H1 (cell line): ENCODE measurements at regions not wholly inside any gene's neighbourhood (a gene's known extent, or its start where the extent isn't known, plus 50 kb on each side); places are given as distances from the start of the nearest gene placed in this dataset.

Experiments used
- CTCF ChIA-PET: fragments of 300-600 bp; sonication (Branson Sonifier 250); formaldehyde crosslinking; loops from one replicate; lab custom pipeline; 2021; ENCODE audit not compliant: partially characterized antibody; lab: Charles Lee
- POLR2A ChIA-PET: fragments of 300-600 bp; sonication (Branson Sonifier 250); formaldehyde crosslinking; loops from one replicate; lab custom pipeline; 2021; ENCODE audit warnings: inconsistent platforms; ENCODE audit not compliant: partially characterized antibody; lab: Charles Lee
- DNase-seq, 2 experiments: peaks; one replicate each; pipeline versions ENCODE4 v3.0.0 to v3.0.0-alpha.2; 2010 to 2022; ENCODE audit warnings: low spot score in 2 of 2, low read depth in 1 of 2, mixed read lengths in 1 of 2
- FAIRE-seq: peaks from 2 replicates; lab custom pipeline; 2011; peaks lifted over from hg19 to GRCh38; lab: Jason Lieb, UNC
- H2AFZ ChIP-seq: 2 replicates; pipeline ENCODE4 v1.8.1; 2012; ENCODE audit warnings: low read length, inconsistent platforms
- H2AK5ac ChIP-seq: 2 replicates; pipeline ENCODE4 v1.6.1; 2013; ENCODE audit warnings: low read depth, low read length
- H2BK120ac ChIP-seq: replicated peaks from 2 replicates; pipeline ENCODE3; 2013; ENCODE audit warnings: low read depth, low read length, inconsistent platforms
- H2BK12ac ChIP-seq: 2 replicates; pipeline ENCODE4 v1.6.1; 2013; ENCODE audit warnings: low read depth, low read length
- H2BK15ac ChIP-seq: 2 replicates; pipeline ENCODE4 v1.6.1; 2013; ENCODE audit warnings: low read length
- H2BK20ac ChIP-seq: 2 replicates; pipeline ENCODE4 v1.6.1; 2013; ENCODE audit warnings: low read length
- H2BK5ac ChIP-seq: 2 replicates; pipeline ENCODE4 v1.6.1; 2013; ENCODE audit warnings: low read depth, low read length
- H3K14ac ChIP-seq: 2 replicates; pipeline ENCODE4 v1.6.1; 2013; ENCODE audit warnings: inconsistent platforms; ENCODE audit not compliant: insufficient read length
- H3K18ac ChIP-seq: 2 replicates; pipeline ENCODE4 v1.6.1; 2013; ENCODE audit warnings: low read length; ENCODE audit errors: extremely low read depth
- H3K23ac ChIP-seq: 2 replicates; pipeline ENCODE4 v1.6.1; 2013; ENCODE audit warnings: inconsistent platforms; ENCODE audit not compliant: insufficient read length
- H3K23me2 ChIP-seq: 2 replicates; pipeline ENCODE4 v1.6.1; 2013; ENCODE audit warnings: low read depth, low read length
- H3K27ac ChIP-seq: 2 replicates; pipeline ENCODE4 v1.6.1; 2011; ENCODE audit warnings: low read depth, low read length, inconsistent platforms
- H3K27me3 ChIP-seq, 4 experiments: replicated peaks in 1 of 4; 1 replicate in 1 of 4; 2 replicates in 3 of 4; pipeline versions ENCODE4 v1.6.1 to v1.8.1; 2011 to 2013; ENCODE audit warnings: low read length in 3 of 4, mild to moderate bottlenecking in 3 of 4, inconsistent platforms in 2 of 4, mixed read lengths in 2 of 4, moderate library complexity in 1 of 4; ENCODE audit not compliant: control insufficient read depth in 3 of 4, insufficient read depth in 3 of 4; ENCODE audit errors: extremely low read depth in 1 of 4
- H3K36me3 ChIP-seq, 4 experiments: 2 replicates each; pipeline versions ENCODE4 v1.6.1 to v1.8.1; 2011 to 2013; ENCODE audit warnings: mild to moderate bottlenecking in 4 of 4, low read length in 3 of 4, moderate library complexity in 2 of 4, control low read depth in 1 of 4, inconsistent platforms in 1 of 4; ENCODE audit not compliant: insufficient read depth in 4 of 4, control insufficient read depth in 2 of 4
- H3K4ac ChIP-seq: replicated peaks from 2 replicates; pipeline ENCODE3; 2013; ENCODE audit warnings: low read length, low read depth, mixed read lengths, inconsistent platforms; ENCODE audit not compliant: insufficient read length
- H3K4me1 ChIP-seq, 4 experiments: replicated peaks in 1 of 4; 1 replicate in 1 of 4; 2 replicates in 3 of 4; pipeline versions ENCODE4 v1.6.1 to v1.8.1; 2011 to 2013; ENCODE audit warnings: low read length in 3 of 4, inconsistent platforms in 2 of 4, mixed read lengths in 1 of 4; ENCODE audit not compliant: insufficient read depth in 4 of 4, control insufficient read depth in 3 of 4
- H3K4me2 ChIP-seq, 2 experiments: 2 replicates each; pipeline versions ENCODE4 v1.6.1 to v1.8.1; 2011 to 2013; ENCODE audit warnings: low read depth in 2 of 2, low read length in 2 of 2, control low read depth in 1 of 2, inconsistent platforms in 1 of 2, mild to moderate bottlenecking in 1 of 2; ENCODE audit not compliant: insufficient read depth in 1 of 2
- H3K4me3 ChIP-seq, 4 experiments: fragments of 200-600, 300-600 bp in 1 of 4; sonication (generic), shearing (Covaris generic), sonication (Bioruptor Twin) in 1 of 4; 2 replicates each; pipeline versions ENCODE4 v1.5.1 to v1.8.1; 2011 to 2016; ENCODE audit warnings: low read length in 4 of 4, low read depth in 3 of 4, control low read depth in 2 of 4, inconsistent platforms in 2 of 4, mild to moderate bottlenecking in 2 of 4, mixed read lengths in 1 of 4, moderate library complexity in 1 of 4; ENCODE audit not compliant: insufficient read depth in 2 of 4; ENCODE audit errors: extremely low read depth in 1 of 4
- H3K56ac ChIP-seq: replicated peaks from 2 replicates; pipeline ENCODE3; 2013; ENCODE audit warnings: low read depth, mild to moderate bottlenecking, mixed read lengths, low read length, inconsistent platforms; ENCODE audit not compliant: insufficient read length
- H3K79me1 ChIP-seq: 2 replicates; pipeline ENCODE4 v1.6.1; 2013; ENCODE audit warnings: low read depth, low read length, control low read depth
- H3K79me2 ChIP-seq, 2 experiments: 2 replicates each; pipeline versions ENCODE4 v1.6.1 to v1.8.1; 2012 to 2013; ENCODE audit warnings: low read length in 2 of 2, mild to moderate bottlenecking in 2 of 2, inconsistent platforms in 1 of 2; ENCODE audit not compliant: insufficient read depth in 2 of 2, control insufficient read depth in 1 of 2
- H3K9ac ChIP-seq, 4 experiments: replicated peaks in 1 of 4; 1 replicate in 1 of 4; 2 replicates in 3 of 4; pipeline versions ENCODE4 v1.6.1 to v1.8.1; 2011 to 2013; ENCODE audit warnings: low read depth in 3 of 4, low read length in 3 of 4, control low read depth in 2 of 4, mild to moderate bottlenecking in 2 of 4, moderate library complexity in 2 of 4, inconsistent platforms in 1 of 4; ENCODE audit errors: extremely low read depth in 1 of 4
- H3K9me3 ChIP-seq, 2 experiments: 2 replicates each; pipeline versions ENCODE4 v1.6.1 to v1.8.1; 2012 to 2013; ENCODE audit warnings: mild to moderate bottlenecking in 2 of 2, moderate library complexity in 2 of 2, control low read depth in 1 of 2, inconsistent platforms in 1 of 2, low read depth in 1 of 2, low read length in 1 of 2, mixed read lengths in 1 of 2; ENCODE audit not compliant: insufficient read depth in 2 of 2
- H4K20me1 ChIP-seq, 2 experiments: replicated peaks in 1 of 2; 2 replicates each; pipeline versions ENCODE3 to v1.8.1; 2011 to 2013; ENCODE audit warnings: inconsistent platforms in 2 of 2, low read length in 2 of 2, mild to moderate bottlenecking in 1 of 2; ENCODE audit not compliant: insufficient read depth in 2 of 2, control insufficient read depth in 1 of 2
- H4K5ac ChIP-seq: 2 replicates; pipeline ENCODE4 v1.6.1; 2013; ENCODE audit warnings: low read length, low read depth, mixed read lengths, inconsistent platforms; ENCODE audit not compliant: insufficient read length
- H4K8ac ChIP-seq: 2 replicates; pipeline ENCODE4 v1.8.0; 2013; ENCODE audit warnings: mild to moderate bottlenecking, moderate library complexity, low read length, inconsistent platforms; ENCODE audit not compliant: insufficient read depth; ENCODE audit errors: extremely low read depth
- H4K91ac ChIP-seq: replicated peaks from 2 replicates; pipeline ENCODE3; 2013; ENCODE audit warnings: low read length, mixed read lengths, inconsistent platforms; ENCODE audit not compliant: insufficient read length
- BRCA1 ChIP-seq: IDR thresholded peaks from 2 replicates; pipeline ENCODE4 v1.6.1; 2012; ENCODE audit warnings: low read depth, low read length, improper control_type of control experiment
- CHD1 ChIP-seq: IDR thresholded peaks from 2 replicates; pipeline ENCODE4 v1.6.1; 2012; ENCODE audit warnings: low read depth, low read length, improper control_type of control experiment
- EP300 ChIP-seq, 2 experiments: IDR thresholded peaks; 1 replicate in 1 of 2; 2 replicates in 1 of 2; pipeline ENCODE4 v1.6.1; 2011 to 2012; ENCODE audit warnings: low read depth in 2 of 2, low read length in 2 of 2, mild to moderate bottlenecking in 2 of 2, borderline replicate concordance in 1 of 2, inconsistent platforms in 1 of 2, moderate library complexity in 1 of 2
- FOSL1 ChIP-seq: IDR thresholded peaks from 2 replicates; pipeline ENCODE4 v1.6.1; 2011; ENCODE audit warnings: mild to moderate bottlenecking, low read depth, low read length, moderate library complexity; ENCODE audit not compliant: insufficient read depth
- GABPA ChIP-seq: IDR thresholded peaks from 2 replicates; pipeline ENCODE4 v1.6.1; 2011; ENCODE audit warnings: mild to moderate bottlenecking, low read length, moderate library complexity, borderline replicate concordance; ENCODE audit not compliant: insufficient read depth
- HDAC2 ChIP-seq, 2 experiments: fragments of 300-600 bp in 1 of 2; sonication (generic) in 1 of 2; IDR thresholded peaks; 2 replicates each; pipeline ENCODE4 v1.6.1; 2011 to 2012; ENCODE audit warnings: low read depth in 2 of 2, low read length in 2 of 2, mild to moderate bottlenecking in 2 of 2, moderate library complexity in 2 of 2, borderline replicate concordance in 1 of 2, inconsistent platforms in 1 of 2
- KDM4A ChIP-seq: IDR thresholded peaks from one replicate; pipeline ENCODE4 v1.7.1; 2012; ENCODE audit warnings: low read depth, mild to moderate bottlenecking, moderate library complexity, low read length, inconsistent platforms; ENCODE audit not compliant: severe bottlenecking
- KDM5A ChIP-seq: fragments of 200-600 bp; IDR thresholded peaks from 2 replicates; pipeline ENCODE4 v1.7.1; 2012; ENCODE audit warnings: mild to moderate bottlenecking, low read length, inconsistent platforms, mixed read lengths
- POLR2A ChIP-seq, 2 experiments: IDR thresholded peaks; 1 replicate in 1 of 2; 2 replicates in 1 of 2; pipeline ENCODE4 v1.6.1; 2011; ENCODE audit warnings: low read depth in 2 of 2, low read length in 2 of 2, mild to moderate bottlenecking in 2 of 2; ENCODE audit errors: control extremely low read depth in 1 of 2
- RFX5 ChIP-seq: IDR thresholded peaks from 2 replicates; pipeline ENCODE4 v1.6.1; 2011; ENCODE audit warnings: low read depth, low read length, improper control_type of control experiment, borderline replicate concordance
- SAP30 ChIP-seq: fragments of 300-600 bp; sonication (generic); IDR thresholded peaks from 2 replicates; pipeline ENCODE4 v1.7.1; 2012; ENCODE audit warnings: low read length, moderate library complexity, mild to moderate bottlenecking, inconsistent platforms; ENCODE audit not compliant: insufficient read depth, insufficient replicate concordance
- SIN3A ChIP-seq, 2 experiments: IDR thresholded peaks in 1 of 2; conservative IDR thresholded peaks in 1 of 2; 2 replicates each; pipeline ENCODE4 v1.6.1; 2011 to 2012; ENCODE audit warnings: low read length in 2 of 2, improper control_type of control experiment in 1 of 2, low read depth in 1 of 2, mild to moderate bottlenecking in 1 of 2
- TCF12 ChIP-seq: IDR thresholded peaks from 2 replicates; pipeline ENCODE4 v1.6.1; 2011; ENCODE audit warnings: low read depth, mild to moderate bottlenecking, low read length
- ZNF274 ChIP-seq: IDR thresholded peaks from 2 replicates; pipeline ENCODE4 v1.7.0; 2012; ENCODE audit warnings: low read length, borderline replicate concordance; ENCODE audit errors: extremely low read depth
- WGBS, 2 experiments: shearing (Covaris generic) in 1 of 2; methylation state at CpG; one replicate each; pipeline versions ENCODE4 v1.1.6 to v1.1.7; 2013 to 2015; ENCODE audit warnings: low lambda C conversion rate in 2 of 2, mixed read lengths in 2 of 2, inconsistent platforms in 1 of 2, low coverage in 1 of 2, missing lambda C conversion rate in 1 of 2; ENCODE audit not compliant: insufficient replicate concordance in 2 of 2, insufficient coverage in 1 of 2, insufficient read length in 1 of 2; ENCODE audit errors: extremely low coverage in 1 of 2, missing lambda C conversion rate in 1 of 2; 5-methylcytosine and 5-hydroxymethylcytosine counted together

GRCh38 chr3:74434406-74434805 lies 180.1 kb downstream of the CNTN3 start:
- H2BK20ac ChIP-seq, result no peak overlapping the region
- CTCF ChIA-PET, result interaction anchor here (1.3 kb wide), 1 partner anchor 449 kb away, joined by 3 read pairs; no protein-coding TSS in a partner anchor
- H3K4me3 ChIP-seq, result no peak overlapping the region
- 88% methylated on average over 2 of the region's 2 CpGs; no CpG with 5 or more reads in 1 of the 2 experiments for WGBS, 2 experiments
- H3K79me2 ChIP-seq, result no peaks in the 10 kb centered on the region
- no peaks in the 10 kb centered on the region for H3K23me2 ChIP-seq
- no peak overlapping the region for H3K14ac ChIP-seq
- H4K91ac ChIP-seq, result no peak overlapping the region
- H3K9ac ChIP-seq, result no peak overlapping the region; a peak in 1 of 7 replicates
- no peak overlapping the region for H3K4me2 ChIP-seq
- no peak overlapping the region for H3K56ac ChIP-seq
- no peak overlapping the region for H3K18ac ChIP-seq
- H3K4me1 ChIP-seq, result no peaks in the 10 kb centered on the region
- H3K36me3 ChIP-seq, result no peaks in the 10 kb centered on the region
- no peak overlapping the region for H3K23ac ChIP-seq
- H3K4ac ChIP-seq, result no peak overlapping the region
- H3K27ac ChIP-seq, result no peak overlapping the region
- no peaks in the 10 kb centered on the region for H3K27me3 ChIP-seq
- H2AK5ac ChIP-seq, result no peak overlapping the region
- H4K20me1 ChIP-seq, result no peaks in the 10 kb centered on the region
- H2BK120ac ChIP-seq, result no peak overlapping the region
- DNase-seq (no peak), FAIRE-seq (no peak)
- no peak overlapping the region for H2BK12ac ChIP-seq
- POLR2A ChIA-PET, result no interaction called here
- H2AFZ ChIP-seq, result no peak overlapping the region
- no peak overlapping the region for H2BK15ac ChIP-seq
- no peaks in the 10 kb centered on the region for H3K9me3 ChIP-seq
- H2BK5ac ChIP-seq, result no peak overlapping the region
- no peak overlapping the region for H4K8ac ChIP-seq
- no peaks in the 10 kb centered on the region for H3K79me1 ChIP-seq
- no peak overlapping the region for H4K5ac ChIP-seq
- TF ChIP-seq KDM5A (no peak), SIN3A (conservative IDR thresholded peaks at IDR 0.05 in 1 of 2, IDR thresholded peaks at IDR 0.05 in 1 of 2; ENCODE audit: low read depth in 1 of 2, low read length in 2 of 2) (no peak), EP300 (IDR thresholded peaks at IDR 0.05; ENCODE audit: borderline replicate concordance in 1 of 2, low read depth in 2 of 2, low read length in 2 of 2) (no peak), SAP30 (no peak), CHD1 (no peak), FOSL1 (no peak), GABPA (no peak), POLR2A (IDR thresholded peaks at IDR 0.05; ENCODE audit: control extremely low read depth in 1 of 2, low read depth in 2 of 2, low read length in 2 of 2) (no peak), RFX5 (no peak), ZNF274 (no peak), HDAC2 (IDR thresholded peaks at IDR 0.05; ENCODE audit: borderline replicate concordance in 1 of 2, low read depth in 2 of 2, low read length in 2 of 2) (no peak), BRCA1 (no peak), TCF12 (no peak), KDM4A (no peak)
